Hematopoietic multipotent progenitor cell treated with erythropoietin and hydrocortisone succinate and interleukin-3 and kit ligand, for 6 days (in vitro differentiated cells): ENCODE measurements at regions not wholly inside any gene's neighbourhood (a gene's known extent, or its start where the extent isn't known, plus 50 kb on each side); places are given as distances from the start of the nearest gene placed in this dataset.
A peak's percentile ranks its signal among the peaks of the same experiment; 100 is the strongest.
"Not testable (repeated sequence)": the region's sequence is repeated elsewhere in the genome, so short reads cannot be mapped to it uniquely, and the experiment has no call there.

Experiments
- DNase-seq: peaks from one replicate; pipeline ENCODE4 v3.0.0-alpha.2; 2015

DNA sequence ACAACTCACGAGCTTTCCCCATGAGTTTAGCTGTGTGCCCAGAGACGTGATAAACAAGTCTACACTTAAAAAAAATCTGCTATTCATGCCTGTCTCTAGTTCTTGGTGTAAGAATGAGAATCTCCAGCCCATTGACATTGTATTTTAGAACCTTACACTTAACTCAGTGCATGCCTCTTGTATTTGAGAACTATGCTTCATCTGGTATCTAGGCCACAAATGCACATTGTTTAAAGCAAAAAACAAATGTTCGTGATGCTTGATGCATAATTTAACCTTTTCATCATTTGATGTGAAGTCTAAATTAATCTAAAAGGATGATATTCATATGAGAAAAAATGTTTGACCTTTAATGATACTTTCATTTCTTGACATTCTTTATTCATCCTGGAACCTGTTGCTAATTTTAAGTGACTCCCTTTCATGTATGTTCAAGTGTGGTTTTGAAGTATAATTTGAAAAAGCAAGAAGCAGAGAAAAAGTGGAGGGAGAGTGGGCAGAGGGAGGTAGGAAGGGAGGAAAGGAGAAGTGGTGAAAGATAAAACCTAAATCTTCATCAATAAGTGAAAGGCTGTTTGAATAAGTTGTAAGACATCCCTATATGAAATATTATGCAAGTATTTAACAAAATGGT is 116.9 kb downstream of the PFDN4 start:
- no peak for DNase-seq

DNA sequence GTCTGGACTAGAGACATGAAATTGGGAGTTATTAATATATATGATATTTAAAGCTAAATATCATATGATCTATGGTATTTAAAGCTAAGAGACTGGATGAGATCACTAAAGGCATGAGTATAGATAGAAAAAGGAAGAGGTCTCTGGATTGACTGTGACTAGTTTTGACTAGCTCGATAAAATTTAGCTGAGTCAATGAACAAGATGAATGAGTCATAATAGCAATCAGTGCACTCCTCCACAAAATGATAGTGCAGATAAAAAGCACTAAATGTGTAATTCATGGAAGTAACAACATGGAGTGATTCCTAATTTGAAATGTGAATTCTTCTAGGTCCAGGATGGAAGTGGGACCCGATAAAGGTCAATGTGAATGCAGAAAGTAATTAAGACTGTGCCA is 127.4 kb downstream of the PFDN4 start:
- no peak for DNase-seq

DNA sequence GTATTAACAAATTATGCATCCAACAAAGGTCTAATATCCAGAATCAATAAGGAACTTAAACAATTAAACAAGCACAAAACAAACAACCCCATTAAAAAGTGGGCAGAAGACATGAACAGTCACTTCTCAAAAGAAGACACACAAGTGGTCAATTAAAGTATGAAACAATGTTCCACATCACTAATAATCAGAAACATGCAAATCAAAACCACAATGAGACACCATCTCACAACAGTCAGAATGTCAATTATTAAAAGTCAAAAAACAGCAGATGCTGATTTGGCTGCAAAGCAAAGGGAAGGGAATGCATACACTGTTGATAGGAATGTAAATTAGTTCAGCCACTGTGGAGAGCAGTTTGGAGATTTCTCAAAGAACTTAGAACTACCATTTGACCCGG is 129.3 kb downstream of the PFDN4 start:
- no peak for DNase-seq

DNA sequence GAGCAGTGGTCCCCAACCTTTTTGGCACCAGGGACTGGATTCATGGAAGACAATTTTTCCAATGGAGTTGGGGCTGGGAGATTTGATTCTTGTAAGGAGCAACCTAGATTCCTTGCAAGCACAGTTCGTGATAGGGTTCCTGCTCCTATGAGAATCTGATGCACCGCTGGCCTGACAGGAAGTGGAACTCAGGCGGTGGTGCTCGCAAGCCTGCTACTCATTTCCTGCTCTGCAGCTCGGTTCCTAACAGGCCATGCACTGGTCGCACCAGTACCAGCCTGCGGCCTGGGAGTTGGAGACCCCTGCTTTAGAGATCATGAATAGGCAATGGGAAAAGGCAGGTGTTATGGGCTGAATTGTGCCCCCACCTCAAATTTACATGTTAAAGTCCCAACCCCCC is 131.2 kb downstream of the PFDN4 start:
- DNase-seq, result no peak

DNA sequence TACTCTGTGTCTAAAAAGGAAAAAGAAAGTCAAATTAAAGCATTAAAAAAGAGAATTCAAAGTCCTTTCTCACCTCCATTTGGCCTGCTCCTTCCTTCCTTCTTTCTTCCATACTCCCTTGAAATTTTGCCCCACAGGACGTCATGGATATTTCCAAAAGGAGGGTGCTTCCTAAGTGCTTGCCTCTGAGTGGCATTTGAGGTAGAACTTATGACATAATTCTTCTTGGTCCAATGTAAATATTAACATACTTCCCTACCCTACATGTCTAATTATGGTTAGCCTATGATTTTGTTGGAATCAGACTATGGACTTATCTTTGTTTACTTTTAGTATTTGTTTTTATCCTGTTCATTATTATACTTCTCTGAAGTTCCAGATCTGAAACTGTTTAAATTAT is 132.3 kb downstream of the PFDN4 start:
- DNase-seq, result no peak

DNA sequence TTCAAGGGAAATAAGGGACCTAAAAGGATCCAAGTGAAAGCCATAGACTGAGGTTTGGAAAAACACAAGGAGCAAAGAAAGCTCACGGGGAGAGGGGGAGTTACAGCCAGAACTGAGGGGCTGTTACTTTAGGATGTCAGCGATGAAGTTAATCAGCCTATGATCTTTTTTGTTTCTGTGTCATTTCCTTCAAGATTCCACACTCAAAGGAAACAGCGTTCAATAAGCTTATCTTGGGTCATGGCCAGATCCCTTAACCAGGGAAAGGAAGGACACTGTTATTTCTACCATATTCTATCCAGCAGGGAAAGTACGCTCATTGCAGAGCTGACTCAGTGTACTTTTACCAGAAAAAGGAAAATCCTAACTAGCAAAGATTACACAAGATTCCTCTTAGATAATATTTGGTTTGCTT is 132.8 kb downstream of the PFDN4 start:
- no peak for DNase-seq

DNA sequence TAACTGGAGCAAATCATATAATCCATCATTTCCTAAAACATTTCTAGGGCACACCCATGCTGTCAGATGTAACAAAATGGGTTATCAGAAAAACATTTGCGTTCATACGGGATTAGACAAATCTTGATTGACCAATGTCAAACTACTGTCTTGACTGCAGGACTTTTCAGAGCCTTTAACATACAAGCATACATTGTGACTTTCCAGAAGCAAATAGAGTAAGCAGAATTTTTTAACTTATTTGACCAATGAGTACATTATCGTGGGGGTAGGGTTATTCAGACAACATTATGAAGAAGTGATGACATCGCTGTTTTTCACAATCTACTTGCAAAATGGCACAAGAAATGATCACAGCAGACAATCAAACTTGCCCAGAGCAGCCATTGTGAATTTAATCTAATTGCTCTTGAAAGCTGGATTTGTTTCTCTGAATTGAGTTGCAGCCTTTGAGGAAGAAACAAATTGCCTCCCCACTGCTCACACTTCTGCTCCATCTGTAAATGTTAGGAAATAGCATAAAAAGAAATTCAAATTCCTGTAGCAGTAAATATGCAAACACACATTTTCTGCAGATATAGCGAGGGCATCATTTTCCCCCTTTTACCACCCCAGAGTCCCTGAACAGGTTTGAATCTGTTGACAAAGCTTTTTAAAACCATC is 133.0 kb upstream of the DOK5 start:
- DNase-seq, result no peak

DNA sequence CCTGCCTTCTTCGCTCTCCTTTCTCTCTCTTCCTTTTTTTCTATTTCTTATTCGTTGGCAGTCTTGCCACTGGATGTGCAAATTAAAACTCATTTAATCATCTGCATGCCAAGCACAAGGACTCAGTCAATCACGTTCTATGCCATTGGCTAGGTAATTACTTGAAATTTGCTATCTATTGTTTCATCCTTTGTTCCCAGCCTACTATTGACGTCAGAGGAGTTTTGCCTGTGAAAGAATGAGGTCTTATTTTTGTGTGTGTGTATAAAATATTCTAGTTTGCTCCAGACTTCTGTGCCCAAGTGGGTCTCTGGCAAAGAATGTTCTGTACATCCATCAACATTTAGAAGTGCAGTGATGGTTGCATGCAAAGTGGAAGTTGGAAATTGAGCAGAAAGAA is 132.3 kb upstream of the DOK5 start:
- no peak for DNase-seq

DNA sequence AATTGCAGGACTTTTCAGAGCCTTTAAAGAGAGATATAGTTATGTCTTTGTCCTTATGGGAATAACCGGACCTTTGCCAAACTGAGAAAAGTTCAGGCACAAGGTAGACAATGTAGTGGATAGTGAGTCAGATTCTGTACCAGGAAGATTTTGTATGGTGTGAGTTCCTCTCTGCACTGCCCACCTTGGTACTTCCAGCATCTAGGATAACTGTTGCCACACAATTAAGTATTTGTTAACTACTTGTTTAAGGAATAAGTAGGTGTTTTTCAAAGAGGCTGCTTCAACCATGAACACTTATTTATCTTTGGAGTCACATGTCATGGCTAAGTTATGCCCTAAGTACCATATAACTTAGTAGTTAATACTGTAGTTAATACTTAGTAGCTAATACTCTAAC is 131.8 kb upstream of the DOK5 start:
- no peak for DNase-seq

DNA sequence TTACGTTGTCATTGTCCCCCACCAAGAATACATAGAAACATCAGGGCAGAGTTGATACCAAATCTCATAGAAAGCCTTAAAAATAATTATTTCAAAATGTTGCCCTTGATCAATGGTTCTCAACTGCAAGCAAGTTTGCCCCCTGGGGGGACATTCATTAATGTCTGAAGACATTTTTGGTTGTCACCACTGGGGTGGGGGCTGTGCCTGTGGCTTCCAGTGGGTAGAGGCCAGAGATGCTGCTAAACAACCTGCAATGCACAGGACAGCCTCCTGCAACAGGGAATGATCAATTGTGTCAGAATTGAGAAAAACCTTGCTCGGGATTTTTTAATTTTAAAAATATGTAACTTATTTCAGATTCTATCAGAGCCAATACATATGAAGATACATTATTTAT is 130.6 kb upstream of the DOK5 start:
- no peak for DNase-seq

DNA sequence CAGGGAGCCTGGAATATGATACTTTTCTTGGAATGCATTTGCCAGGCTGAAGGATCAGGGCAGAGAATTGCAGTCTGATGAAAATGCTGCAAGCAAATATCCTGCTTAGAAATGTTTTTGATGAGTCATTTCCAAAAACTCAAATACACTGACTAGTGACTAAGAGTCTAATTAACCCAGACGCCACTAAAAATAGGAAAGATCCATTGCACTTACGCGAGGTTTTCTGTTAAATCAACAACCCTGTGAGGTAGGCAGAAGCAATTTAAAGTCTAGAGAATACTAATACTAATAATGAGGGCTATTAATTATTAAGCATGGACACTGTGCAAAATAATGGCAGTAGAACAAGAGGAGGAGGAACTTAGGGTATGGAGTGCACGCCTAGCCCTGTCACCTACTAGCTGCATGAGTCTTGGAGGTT is 130.1 kb upstream of the DOK5 start:
- DNase-seq, result no peak

DNA sequence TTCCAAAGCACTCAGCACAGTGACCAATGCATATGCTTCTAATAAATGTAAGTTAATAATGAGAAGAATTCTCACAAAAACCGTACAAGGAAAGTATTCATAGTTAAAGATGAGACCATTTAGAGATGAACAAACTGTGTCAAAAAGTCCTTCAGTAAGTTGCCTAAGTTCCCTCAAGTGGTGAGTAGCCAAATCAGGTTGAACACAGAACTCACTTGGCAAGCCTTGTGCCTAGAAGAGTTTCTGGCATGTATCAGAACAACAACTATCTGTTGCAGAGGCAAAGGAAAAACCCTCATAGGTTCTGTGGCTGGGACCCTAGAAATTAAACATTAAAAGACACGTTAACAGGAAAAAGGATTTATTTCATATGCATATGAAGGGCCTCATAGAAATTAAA is 129.6 kb upstream of the DOK5 start:
- no peak for DNase-seq

DNA sequence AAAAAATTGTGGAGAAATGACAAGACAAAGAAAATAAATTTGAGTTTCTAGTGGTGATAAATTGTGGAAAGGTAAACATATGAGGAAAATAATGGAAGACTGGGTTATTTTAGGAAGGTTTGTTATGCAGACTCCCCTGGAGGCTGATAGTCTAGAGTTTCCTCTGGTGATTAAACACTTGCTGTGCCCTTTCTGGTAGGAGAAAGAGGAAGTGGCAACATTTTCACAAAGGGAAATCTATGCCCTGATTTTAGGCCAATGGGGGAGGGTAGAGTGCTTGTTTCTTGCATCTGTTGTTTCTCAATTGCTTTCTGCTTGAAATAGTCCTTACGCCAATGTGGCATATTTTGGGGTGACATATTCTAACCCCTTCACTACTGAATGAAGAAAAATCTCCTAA is 129.1 kb upstream of the DOK5 start:
- peak; percentile 2 for DNase-seq

DNA sequence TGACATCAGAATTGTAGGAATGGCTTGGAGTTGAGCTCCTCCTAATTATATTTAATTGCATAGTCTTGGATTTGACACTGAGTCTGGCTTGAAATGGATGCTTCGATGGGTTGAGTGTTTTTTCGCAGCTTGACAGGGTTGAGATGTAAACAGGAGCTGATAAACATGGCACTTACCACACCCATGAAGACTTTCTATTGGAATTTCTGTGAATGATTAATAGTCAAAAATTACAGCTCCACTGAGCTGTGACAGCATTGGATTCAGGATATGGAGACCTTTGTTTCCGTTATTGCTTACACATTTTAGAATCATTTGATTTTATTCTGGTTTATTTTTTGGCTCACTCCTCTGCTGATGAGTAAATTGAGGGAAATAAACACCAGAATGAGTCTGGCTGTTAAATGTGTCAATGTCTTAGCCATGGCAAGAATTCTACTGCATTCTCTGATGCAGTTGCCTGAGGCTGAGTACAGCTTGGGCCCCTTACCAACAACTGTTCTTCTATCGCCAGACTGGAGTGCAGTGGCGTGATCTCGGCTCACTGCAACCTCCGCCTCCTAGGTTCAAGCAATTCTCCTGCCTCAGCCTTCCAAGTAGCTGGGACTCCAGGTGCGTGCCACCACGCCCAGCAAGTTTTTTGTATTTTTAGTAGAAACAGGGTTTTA is 128.1 kb upstream of the DOK5 start:
- no peak for DNase-seq

DNA sequence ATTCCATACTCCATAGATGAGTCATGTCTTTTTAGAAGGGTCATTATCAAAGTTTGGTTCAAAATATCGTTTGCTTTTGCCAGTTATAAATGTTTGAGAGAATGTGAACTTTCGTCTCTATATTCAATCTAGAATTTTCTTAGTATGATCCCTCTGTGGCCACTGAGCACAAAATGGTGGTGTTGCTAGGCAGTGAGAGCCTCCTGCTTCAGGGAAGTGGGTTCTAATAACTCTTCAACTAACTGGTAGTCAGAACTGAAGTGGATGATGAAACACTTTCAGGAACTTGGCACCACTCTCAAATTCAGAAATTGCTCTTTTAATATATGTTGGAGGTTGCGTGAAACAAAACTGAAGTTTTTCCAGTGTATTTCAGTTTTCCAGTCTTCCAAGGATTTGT is 125.0 kb upstream of the DOK5 start:
- DNase-seq, result no peak

DNA sequence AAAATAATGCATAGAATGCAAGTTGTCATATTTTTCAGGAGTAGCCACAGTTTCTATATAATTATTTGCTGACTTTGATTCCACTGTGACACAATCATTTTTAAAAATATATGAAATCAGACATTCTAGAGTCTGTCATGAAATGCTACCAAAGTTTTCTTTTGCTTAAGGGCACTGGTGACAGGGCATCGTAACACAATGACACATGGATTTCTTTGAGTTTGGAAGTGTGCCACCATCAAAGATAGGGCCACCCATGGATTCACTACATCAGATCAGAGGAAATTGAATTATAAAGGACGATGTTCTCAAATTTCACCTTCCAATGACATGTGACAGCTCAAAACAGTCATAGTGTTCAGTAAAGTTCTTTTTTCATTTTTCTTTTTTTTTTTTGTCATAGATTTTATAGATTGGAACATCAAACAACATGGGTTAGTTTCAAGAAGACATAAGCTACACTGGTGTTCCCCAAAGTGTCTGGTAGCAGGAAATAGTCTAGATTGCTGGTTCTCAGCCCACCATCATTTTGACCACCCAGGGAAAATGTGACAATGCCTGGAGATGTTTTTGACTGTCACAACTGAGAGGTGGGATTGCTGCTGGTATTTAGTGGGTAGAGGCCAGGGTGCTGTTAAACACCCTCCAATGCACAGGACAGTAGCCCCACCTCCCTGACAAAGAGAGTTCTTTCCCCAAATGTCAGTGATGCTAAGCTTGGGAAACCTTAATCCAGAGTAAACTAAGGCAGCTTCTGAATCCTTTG is 123.8 kb upstream of the DOK5 start:
- no peak for DNase-seq

DNA sequence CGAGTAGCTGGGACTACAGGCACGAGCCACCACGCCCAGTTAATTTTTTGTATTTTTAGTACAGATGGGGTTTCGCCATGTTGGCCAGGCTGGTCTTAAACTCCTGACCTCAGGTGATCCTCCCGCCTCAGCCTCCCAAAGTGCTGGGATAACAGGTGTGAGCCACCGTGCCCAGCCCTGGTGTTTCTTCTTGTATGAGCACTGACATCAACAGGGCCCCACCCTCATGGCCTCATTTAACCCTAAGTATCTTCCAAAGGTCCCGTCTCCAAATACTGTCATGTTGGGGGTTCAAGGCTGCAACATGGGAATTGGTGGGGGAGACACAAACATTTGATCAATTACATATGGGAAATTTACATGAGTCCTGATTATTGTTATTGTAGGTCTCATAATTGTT is 122.9 kb upstream of the DOK5 start:
- not testable (repeated sequence) for DNase-seq

DNA sequence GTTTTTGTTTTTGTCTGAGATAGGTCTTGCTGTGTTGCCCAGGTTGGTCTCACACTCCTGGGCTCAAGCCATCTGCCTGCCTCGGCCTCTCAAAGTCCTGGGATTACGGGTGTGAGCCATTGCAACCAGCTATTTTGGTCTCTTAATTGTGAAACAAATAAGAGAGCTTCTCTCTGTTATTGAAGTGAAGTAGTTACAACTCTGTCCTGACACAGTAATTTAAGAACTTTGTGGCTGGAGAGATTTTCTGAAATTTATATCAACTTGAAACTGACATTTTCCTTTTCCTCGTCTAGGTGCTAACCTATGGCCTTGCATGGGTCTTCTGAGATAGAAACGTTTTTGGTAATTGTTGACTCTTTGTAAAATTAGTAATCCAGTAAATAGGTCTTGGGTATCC is 122.1 kb upstream of the DOK5 start:
- DNase-seq, result no peak

DNA sequence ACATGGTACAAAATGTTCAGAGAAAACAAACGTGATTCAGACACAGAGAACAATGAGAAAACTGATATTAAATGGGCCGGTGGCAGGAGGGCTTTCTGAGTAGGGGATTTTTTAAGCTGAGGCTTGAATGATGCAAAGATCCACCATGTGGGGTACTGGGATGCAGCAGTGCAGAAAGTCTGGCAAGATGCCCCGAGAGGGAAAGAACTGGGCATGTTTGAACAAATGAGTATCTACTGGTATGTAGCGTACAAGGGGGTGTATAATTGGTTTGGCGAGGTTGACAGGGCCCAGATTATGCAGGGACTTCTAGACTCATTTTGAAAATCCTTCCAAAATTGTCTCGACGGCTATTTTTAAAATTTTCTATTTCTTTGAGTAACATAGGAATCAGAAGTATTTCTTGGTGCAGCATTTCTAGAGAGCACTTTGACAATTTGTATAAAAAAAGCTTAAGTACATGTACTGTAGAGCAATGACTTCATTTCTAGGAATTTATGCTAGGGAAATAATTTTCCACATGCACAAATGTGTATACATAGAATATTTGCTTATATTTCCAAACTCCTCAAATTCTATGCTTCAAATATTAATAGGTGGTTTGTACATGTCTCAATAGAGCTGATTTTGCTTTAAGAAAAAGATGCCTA is 119.6 kb upstream of the DOK5 start:
- DNase-seq, result no peak

DNA sequence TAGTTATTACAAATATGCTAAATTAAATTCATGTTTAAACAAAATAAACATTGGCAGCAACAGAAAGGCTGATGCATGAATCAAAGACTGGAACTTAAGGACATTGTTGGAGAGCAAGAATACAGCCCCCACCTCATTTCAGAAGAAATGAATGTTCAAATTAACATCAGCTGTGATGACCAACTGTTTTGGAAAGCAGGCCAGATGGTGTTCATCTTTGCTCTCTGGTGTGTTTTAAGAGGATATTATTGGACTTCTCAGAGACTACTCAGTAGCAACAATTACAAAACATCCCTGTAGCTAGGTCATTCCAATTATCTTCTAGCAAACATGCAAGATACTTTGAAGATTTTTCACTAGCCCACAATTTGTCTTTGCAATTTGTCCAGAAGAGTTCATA is 118.6 kb upstream of the DOK5 start:
- DNase-seq, result no peak

DNA sequence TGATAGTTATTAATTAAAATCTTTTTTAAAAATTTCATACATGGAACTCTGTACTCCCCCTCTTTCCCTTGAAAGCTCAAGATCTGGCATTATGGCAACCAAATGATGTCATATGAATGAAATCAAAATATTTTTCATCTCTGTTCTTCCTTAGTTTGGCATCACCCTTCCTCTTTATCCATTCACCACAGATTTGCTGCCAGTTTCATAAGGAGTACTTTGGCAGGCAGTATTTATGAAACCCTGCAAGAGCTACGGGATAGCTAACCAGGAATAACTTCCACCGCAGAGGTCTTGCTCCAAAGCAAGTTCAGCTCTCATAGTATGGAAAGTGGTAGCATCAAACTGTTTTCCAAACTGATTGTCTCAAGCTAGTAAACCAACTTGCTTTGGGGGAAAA is 113.9 kb upstream of the DOK5 start:
- no peak for DNase-seq

DNA sequence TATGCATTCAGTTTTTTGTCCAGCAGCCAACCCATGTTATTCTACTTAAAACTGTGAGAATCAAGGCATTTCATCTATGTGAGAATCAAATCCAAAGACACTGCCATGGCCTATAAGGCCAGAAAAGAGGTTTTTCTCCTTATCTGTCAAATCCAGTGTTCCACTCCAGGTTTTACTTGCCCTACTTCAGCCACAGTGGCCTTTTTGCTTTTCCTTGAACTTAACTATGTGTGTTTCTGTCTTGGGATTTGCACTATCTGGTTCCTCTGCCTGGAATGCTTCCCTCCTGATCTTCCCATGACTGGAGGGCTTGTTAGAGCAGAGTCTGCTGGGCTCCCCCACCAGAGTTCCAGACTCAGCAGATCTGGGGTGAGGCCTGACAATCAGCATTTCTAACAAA is 113.1 kb upstream of the DOK5 start:
- DNase-seq, result no peak

DNA sequence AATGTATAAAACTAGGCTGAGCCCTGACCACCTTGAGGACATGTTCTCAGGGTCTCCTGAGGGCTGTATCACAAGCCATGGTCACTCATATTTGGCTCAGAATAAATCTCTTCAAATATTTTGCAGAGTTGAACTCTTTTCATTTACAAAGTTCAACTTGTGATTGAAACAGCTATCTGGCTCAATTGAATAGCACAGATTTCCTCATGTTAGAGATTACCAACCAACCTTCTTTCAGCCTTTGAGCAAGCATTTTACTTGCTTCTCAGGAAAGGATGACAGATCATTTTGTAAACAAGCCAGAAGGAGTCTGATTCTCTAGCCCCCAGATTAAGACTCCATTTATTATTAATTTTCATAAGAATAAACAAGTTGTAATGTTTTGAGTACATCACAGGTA is 111.0 kb upstream of the DOK5 start:
- DNase-seq, result no peak
